BE2C (cell line): ENCODE measurements at regions not wholly inside any gene's neighbourhood (a gene's known extent, or its start where the extent isn't known, plus 50 kb on each side); places are given as distances from the start of the nearest gene placed in this dataset.

Source experiments
- DNase-seq: peaks from one replicate; pipeline ENCODE4 v3.0.0-alpha.2; 2020
- H3K27me3 ChIP-seq: fragments of 250-450 bp; sonication (Bioruptor Pico); 2 replicates; pipeline ENCODE4 v1.5.1; 2020; ENCODE audit warnings: mild to moderate bottlenecking
- H3K36me3 ChIP-seq: fragments of 250-450 bp; sonication (Bioruptor Pico); 2 replicates; pipeline ENCODE4 v1.5.1; 2020; ENCODE audit warnings: mild to moderate bottlenecking
- H3K4me1 ChIP-seq: fragments of 250-450 bp; sonication (Bioruptor Pico); 2 replicates; pipeline ENCODE4 v1.5.1; 2020
- H3K4me3 ChIP-seq: 2 replicates; pipeline ENCODE4 v1.5.1; 2011; ENCODE audit warnings: low read depth, low read length
- H3K9me3 ChIP-seq: fragments of 250-450 bp; sonication (Bioruptor Pico); 2 replicates; pipeline ENCODE4 v1.5.1; 2020
- CTCF ChIP-seq: IDR thresholded peaks from 2 replicates; pipeline ENCODE4 v1.5.1; 2012; ENCODE audit warnings: mild to moderate bottlenecking, low read depth, low read length

DNA sequence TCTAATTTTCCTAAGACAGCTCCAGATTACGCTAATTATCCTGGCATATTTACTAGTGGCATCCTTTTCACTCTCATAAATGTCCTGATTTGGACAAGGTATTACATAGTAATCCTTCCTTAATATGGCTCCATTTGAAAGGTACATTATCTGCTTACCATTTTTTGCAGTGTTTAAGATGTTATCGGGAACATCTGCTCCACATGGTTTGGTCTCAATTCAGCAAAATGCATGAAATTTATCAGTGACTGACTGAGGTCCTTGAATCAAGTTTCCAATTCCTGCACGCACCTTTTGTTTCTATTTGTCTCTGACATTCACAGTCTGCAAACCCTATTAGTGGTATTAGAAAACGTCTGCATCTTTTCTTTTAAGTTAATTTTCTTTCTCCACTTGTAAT is 384.1 kb upstream of the KIAA1217 start:
- Histone ChIP-seq H3K27me3 (no peaks in the 10 kb centered on the region), H3K36me3 (no peaks in the 10 kb centered on the region), H3K4me1 (no peaks in the 10 kb centered on the region), H3K4me3 (no peak overlapping the region), H3K9me3 (no peaks in the 10 kb centered on the region)
- no peak for DNase-seq
- TF ChIP-seq CTCF, result no peak

DNA sequence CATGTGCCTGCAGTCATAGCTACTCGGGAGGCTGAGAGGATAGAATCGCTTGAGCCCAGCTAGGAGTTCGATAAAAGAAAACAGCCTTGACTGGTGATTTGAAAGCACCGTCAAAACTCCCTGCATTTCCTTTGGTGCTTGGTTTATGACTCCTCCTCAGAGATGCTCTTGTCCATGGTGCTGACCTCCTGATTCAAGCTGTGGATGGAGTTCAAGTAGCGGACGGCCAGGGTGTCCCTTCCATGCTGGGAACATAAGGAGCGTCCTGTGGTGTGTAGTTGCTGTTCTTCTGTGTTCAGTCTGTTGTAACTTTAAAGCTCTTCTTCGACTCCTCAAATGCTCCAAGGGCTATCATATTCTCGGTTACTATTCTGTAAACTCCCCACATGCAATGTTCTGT is 382.5 kb upstream of the KIAA1217 start:
- no peak overlapping the region for H3K4me3 ChIP-seq
- no peaks in the 10 kb centered on the region for H3K27me3 ChIP-seq
- no peaks in the 10 kb centered on the region for H3K9me3 ChIP-seq
- DNase-seq, result no peak
- TF ChIP-seq CTCF, result no peak
- no peaks in the 10 kb centered on the region for H3K4me1 ChIP-seq
- no peaks in the 10 kb centered on the region for H3K36me3 ChIP-seq

- H3K36me3 ChIP-seq, result no peaks in the 10 kb centered on the region
- H3K4me3 ChIP-seq, result no peak overlapping the region
- no peaks in the 10 kb centered on the region for H3K4me1 ChIP-seq
- no peak for DNase-seq
- H3K9me3 ChIP-seq, result no peaks in the 10 kb centered on the region
- no peak for TF ChIP-seq CTCF
- H3K27me3 ChIP-seq, result no peaks in the 10 kb centered on the region
Observed at GRCh38 chr10:23829556-23829955, 379.4 kb upstream of the KIAA1217 start.

DNA sequence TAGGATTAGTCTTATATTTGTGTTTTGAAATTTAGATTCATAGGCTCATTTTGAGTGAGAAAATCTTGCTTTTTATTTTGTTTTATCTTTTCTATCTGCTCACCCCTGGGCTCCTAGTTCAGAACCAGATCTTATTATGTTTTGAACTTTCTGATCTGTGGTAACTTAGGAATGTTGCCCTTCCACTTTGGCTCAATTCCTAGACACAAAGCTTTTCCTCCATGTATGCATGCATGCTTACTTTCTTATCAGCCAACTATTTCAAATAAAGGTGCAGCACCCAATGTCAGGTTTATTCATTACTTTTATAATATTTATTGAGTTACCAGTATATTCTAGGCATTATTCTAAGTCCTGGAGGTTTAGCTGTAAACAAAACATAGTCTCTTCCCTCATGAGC is 374.8 kb upstream of the KIAA1217 start:
- Histone ChIP-seq H3K4me1 (no peaks in the 10 kb centered on the region), H3K27me3 (no peaks in the 10 kb centered on the region), H3K9me3 (no peaks in the 10 kb centered on the region), H3K36me3 (no peaks in the 10 kb centered on the region), H3K4me3 (no peak overlapping the region)
- DNase-seq, result no peak
- no peak for TF ChIP-seq CTCF

- DNase-seq, result no peak
- TF ChIP-seq CTCF, result no peak
- Histone ChIP-seq H3K9me3 (no peaks in the 10 kb centered on the region), H3K4me1 (no peaks in the 10 kb centered on the region), H3K36me3 (no peaks in the 10 kb centered on the region), H3K27me3 (no peaks in the 10 kb centered on the region), H3K4me3 (no peak overlapping the region)
Observed at GRCh38 chr10:23850631-23851030, 358.3 kb upstream of the KIAA1217 start.

GRCh38 chr10:23859598-23859997 is 349.3 kb upstream of the KIAA1217 start:
- TF ChIP-seq CTCF, result no peak
- no peaks in the 10 kb centered on the region for H3K4me1 ChIP-seq
- H3K4me3 ChIP-seq, result no peak overlapping the region
- no peaks in the 10 kb centered on the region for H3K9me3 ChIP-seq
- no peaks in the 10 kb centered on the region for H3K36me3 ChIP-seq
- no peak for DNase-seq
- no peaks in the 10 kb centered on the region for H3K27me3 ChIP-seq
